HG03571 (cell line): ENCODE measurements at regions not wholly inside any gene's neighbourhood (a gene's known extent, or its start where the extent isn't known, plus 50 kb on each side); places are given as distances from the start of the nearest gene placed in this dataset.
"Not testable (repeated sequence)": the region's sequence is repeated elsewhere in the genome, so short reads cannot be mapped to it uniquely, and the experiment has no call there.

ENCODE experiments used
- ATAC-seq: cut with Tn5 transposase; IDR thresholded peaks from one replicate; pipeline ENCODE4 v1.9.1; 2021; ENCODE audit not compliant: unreplicated experiment

DNA sequence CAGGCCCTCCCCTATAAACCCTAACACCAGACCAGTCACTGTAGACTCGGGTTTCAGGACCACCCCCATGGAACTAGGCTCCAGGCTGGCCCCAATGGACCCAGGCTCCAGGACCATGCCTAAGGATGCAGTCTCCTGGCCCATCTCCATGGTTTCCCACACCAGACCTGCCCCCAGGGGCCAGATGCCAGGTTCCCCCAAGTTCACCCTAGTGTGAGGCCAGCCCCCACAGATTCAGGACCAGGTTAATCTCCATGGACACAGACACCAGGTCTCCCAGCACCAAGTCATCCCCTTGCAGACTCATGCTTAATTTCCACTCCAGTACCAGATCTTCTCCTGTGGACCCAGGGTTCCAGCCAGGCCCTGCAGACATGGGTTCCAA, 103.8 kb upstream of the LANCL2 start:
- no peak for ATAC-seq

DNA sequence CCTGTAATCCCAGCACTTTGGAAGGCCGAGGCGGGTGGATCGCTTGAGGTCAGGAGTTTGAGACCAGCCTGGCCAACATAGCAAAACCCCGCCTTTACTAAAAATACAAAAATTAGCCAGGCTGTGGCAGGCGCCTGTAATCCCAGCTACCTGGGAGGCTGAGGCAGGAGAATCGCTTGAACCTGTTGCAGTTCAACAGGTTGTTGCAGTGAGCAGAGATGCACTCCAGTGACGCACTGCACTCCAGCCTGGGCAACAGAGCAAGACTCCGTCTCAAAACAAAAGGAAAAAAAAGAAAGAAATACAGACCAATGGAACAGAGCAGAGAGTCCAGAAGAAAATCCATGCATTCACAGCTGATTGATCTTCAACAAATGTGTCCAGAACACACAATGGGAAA, 99.8 kb upstream of the LANCL2 start:
- not testable (repeated sequence) for ATAC-seq

DNA sequence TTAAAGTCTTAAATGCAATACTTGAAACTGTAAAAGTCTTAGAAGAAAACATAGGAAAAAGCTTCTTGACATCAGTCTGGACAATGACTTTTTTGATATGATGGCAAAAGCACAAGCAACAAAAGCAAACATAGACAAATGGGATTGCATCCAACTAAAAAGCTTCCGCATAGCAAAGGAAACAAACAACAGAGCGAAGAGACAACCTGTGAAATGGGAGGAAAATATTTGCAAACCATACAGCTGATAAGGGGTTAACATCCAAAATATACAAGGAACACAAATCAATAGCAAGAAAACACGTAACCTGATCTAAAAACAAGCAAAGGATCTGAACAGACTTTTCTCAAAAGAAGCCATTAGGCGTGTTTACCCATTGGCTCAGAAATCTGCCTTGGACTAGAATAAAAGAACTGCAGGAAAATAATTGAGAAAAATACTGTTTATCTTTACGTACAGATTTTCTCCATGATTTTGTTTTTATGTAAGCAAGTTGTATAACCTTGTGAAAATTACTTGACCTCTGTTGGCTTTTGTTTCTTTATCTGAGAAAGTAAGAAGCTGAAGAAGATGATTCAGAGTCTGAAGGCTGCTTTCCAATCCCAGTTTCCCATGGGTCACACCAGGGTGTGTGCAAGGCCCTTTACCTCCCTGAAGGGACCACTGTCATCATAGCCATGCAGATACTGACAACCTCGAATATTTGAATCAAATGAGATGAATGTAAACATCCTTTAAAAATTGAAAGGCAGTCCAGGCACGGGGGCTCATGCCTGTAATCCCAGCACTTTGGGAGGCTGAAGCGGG, 99.1 kb upstream of the LANCL2 start:
- ATAC-seq: no peak

DNA sequence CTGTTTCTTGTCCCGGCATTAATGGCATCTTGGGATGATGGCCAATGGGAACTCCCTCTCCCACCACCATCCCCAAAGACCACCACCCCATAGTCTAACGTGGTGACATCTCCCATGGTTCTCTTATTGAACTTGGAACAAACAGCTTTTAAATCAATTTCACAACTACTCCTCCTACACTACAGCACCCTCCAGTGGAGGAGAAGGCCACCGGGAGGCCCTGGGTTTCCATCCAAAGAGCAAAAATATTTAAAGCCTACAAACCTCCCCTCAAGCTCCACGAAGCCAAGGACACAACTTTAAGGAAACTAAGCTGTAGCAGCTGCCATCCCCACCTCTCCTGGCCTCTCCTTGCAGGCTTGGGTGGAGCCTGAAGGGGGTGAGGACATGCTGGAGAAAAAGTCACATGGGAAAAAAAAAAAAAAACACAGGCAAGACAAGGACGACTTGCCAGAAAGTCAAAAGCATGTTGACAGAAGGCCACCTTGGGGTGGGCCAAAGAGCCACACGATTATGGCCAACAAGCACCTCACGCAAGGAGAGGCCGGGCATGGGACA, 94.0 kb upstream of the LANCL2 start:
- no peak for ATAC-seq

DNA sequence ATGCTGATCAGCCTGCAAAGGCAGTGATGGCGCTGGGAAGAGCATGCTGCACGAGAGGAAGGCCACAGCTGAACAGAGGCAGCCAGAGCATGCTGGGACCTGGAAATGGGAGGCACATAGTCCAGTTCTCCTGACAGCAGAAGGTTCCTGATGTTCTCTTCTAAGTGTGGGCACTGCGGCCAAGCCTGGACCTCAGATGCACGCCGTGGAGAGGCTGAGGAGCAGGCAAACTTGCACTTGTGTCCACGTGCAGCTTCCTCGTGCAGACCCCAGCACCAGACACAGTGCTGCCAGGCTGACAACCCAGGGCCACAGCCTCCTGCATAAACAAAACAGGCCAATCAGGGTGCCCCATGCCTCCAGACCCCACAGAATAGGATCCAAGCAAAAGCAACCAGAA, 93.5 kb upstream of the LANCL2 start:
- ATAC-seq: no peak

DNA sequence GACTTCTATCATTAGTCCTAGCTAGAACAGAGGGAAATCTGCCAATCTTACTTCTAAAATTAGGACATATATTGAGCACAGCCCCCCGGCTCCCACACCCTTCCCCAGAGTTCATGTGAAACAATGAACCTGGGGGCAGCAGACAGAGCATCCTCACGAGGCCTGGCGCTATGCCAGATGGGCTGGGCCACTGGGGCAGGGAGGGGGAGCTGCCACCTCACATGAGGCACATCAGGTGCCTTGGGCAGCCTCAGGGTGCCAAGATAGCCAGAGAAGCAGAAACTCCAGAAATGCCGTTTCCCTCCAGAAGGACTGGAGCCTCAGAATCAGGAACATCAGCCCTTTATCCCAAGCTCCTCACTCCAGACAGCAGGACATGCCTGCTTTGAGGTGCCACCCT, 92.8 kb upstream of the LANCL2 start:
- ATAC-seq: no peak

DNA sequence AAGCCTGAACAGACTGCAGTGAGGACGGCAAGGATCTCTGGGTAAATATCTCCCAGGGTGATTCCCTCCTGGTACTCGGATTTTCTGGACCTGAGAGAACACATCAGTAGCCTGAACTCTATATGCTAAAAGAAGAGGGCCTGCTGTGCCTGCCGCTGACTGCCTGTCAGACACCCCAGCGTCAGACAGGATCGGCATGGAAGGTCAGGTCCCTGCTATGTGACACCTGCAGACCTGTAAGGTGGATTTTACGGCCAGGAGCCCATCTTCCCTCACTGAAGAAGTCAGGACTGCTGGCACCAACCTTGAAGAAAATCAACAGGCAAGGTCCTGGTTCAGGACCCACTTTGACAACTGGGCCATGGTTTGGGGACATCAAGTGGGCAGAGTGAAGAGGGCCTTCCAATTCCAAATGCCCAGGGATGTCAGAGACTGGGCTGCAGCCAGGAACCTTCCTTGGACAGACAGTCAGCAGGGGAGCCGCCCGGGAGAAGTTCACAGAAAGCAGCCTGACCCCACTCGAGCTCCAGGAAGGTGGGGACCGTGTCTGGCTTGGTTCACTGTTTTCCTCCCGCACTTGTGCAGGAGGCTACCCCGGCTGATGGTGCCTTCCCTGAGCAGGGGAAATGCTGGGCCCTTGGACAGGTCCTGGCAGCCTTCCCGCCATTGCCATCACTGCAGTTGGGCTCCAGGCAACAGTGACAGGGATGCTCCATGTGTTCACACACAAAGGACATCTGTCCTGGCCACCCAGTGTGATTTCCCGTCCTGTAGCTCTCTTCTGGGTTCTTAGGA, 91.8 kb upstream of the LANCL2 start:
- ATAC-seq: no peak

DNA sequence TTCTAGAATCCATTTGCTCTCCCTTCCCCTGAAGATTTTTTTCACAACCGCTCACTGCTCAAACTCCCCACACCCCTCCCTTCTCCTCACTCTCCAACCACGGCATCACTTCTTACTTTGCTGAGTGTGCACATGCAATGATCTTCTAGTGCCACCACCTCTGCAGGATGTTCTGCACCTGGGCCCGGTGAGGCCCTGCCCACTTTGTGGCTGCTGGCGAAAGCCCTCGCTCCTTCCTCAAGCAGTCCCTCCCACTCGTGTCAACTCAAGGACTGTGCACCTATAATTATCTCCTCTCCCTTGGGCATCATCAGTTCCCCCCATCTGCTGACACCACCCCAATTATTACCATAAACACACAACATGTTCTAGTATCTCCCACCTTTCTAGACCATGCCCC, 91.0 kb upstream of the LANCL2 start:
- ATAC-seq: no peak

DNA sequence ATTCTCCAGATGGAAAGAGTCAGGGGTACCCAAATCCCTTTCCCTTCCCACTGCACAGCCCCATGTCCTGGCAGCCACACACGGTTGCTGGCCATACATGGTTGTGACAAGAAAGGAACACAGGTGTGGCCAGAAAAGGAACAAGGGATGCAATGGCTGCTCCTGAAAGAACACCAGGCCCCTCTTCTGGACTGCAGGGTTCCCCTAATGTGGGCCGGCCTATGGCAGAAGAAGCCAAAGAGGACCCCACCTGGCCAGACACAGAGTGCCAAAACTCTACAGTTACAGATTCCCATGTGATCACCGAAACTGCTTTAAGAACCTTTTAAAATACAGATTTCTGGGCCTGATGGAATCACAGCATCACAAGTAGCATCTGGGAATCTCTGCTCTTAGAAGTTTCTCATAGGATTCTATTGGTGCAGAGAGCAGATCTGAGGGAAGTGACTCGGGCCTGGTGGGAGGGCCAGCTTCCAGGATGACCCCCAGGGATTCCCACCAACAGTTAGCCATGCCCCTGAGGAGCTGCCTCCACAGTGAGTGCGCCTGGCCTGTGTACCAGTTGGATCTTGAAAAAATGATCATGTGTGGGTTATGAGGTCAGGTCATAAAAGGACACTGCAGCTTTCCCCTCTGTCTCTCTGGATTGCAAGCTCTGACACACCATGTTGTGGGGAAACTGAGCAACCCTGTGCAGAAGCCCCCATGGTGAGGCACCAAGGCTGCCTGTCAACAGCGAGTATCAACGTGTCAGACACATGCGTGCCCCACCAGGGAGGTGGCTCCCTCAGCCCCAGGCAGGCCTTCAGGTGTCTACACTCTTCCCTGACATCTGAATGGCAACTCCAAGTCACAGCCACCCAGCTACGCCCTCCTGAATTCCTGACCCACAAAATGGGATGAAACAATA, 89.6 kb upstream of the LANCL2 start:
- no peak for ATAC-seq

DNA sequence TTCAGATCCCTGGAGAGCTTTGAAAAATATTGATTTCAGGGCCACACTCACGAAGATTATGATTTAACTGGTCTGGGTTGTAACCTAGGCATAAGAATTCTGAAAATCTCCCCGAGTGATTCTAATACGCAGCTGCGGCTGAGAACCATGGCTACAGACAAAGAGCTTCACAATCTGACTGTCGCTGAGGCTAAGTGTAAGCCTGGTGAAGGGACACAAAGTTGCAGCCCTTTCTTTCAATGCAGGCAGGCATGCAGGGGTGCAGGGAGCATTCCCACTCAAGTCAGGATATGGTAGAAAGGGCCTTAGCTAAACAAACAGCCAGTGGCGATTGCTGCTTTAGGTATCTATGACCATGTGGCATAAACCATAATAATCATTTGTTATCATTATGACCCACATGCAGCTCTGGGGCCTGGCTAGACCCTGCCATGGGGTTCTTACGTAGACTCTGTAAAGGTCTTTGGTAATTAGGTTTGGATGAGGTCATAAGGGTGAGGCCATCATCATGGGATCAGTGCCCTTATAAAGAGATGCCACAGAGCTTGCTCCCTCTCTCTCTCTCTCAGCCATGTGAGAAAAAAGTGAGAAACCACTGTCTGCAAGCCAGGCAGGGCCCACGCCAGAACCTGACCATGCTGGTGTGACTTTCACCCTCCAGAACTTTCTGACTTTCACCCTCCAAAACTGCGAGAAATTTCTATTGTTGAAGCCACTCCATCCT, 88.4 kb upstream of the LANCL2 start:
- no peak for ATAC-seq

DNA sequence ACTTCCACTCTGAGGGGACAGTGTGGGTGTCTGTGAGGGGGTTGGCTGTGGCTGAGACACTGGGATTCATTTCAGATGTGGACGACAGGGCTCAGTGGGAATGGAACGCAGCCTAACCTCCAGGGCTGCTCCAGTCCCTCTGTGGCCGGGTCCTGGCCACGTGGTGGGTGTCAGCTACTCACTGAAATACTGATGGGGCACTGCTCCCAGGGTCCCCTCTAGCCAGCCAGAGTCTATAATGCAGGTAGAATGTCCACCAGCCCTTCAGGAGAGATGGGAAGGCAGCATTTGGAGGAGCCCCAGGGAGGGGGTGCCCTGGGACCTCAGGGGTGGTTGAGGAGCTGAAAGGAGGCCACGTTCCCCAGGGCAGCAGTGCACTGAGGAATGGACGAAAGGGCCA, 87.2 kb upstream of the LANCL2 start:
- no peak for ATAC-seq

DNA sequence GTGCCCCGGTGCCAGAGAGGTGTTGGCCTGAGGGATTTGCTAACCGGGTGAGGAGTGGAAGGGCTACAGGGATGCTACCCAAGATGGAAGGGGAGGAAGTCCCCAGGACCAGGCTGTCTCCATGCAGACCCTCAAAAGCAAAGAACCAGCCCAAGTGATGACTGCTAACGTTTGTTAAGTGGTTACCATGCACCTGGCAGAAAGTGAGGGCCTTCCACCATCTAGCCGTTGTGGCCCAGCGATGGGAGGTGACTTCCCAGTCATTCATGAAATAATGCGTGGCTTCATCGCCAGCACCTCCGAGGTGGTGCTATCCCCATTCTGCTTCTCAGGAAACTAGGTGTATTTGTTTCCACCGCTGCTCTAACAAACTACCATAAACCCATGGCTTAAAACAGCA, 86.8 kb upstream of the LANCL2 start:
- ATAC-seq: no peak

DNA sequence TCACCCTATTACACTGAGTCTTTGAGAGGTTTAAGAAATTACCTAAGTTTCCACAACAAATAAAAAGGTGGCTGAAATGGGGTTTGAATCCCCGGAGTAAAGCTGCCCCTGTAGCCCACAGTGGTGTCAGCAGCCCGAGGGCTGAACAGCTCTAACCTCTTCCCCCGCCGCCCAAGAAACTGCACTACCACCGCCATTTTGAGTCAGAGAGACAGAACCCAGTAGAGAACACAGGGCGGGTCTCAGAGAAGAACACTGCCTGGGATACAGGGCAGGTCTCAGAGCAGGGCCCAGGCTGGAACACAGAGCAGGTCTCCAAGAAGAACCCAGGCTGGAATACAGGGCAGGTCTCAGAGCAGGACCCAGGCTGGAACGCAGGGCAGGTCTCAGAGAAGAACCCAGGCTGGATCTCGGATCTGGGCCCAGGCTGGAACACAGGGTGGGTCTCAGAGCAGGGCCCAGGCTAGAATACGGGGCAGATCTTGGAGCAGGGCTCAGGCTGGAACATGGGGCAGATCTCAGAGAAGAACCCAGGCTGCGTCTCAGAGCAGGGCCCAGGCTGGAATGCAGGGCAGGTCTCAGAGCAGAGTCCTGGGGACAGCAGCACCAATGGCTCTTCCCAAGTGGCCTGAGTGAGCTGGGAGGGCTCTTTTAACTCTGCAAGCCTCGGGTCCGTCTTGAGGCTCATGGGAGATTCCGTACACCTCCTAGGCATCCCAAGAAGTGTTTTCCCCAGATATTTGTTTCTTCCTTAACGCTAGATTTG, 85.9 kb upstream of the LANCL2 start:
- ATAC-seq: no peak

DNA sequence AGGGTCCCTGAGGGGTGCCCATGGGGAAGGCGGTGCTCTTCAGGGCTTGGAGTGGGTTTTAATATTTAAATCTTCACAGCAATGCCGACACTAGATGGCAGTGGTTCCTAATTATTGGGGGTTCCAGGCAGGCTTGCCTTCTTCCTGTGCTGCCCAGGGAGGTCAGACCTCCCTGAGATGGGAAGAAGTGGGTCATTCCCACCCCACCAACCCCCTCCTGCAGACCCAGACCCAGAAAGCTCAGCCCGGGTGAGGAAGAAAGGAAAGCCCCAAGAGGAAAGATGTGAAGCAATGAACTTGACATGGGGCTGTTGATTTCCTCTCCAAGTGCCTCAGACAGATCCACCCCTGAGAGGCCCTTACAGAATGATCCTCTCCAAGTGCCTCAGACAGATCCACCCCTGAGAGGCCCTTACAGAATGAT, 85.1 kb upstream of the LANCL2 start:
- ATAC-seq: peak; percentile 90

DNA sequence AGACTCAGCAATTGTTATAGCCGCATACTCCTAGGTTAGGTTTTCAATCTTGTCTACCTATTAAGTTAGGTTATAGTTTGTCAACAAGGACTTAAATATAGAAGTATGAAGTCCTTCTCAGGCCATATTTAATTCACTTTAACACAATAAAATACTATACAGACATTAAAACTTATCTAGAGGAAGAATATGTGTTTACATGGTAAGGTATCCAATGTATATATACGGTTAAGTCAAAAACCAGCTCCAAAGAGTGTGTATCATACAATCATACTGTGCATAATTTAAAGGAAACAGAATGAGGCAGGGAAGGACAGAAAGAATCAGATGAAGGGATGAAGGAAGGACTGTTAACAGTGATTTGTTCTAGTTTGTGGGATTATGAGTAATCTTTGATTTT, 79.5 kb upstream of the LANCL2 start:
- ATAC-seq: no peak

DNA sequence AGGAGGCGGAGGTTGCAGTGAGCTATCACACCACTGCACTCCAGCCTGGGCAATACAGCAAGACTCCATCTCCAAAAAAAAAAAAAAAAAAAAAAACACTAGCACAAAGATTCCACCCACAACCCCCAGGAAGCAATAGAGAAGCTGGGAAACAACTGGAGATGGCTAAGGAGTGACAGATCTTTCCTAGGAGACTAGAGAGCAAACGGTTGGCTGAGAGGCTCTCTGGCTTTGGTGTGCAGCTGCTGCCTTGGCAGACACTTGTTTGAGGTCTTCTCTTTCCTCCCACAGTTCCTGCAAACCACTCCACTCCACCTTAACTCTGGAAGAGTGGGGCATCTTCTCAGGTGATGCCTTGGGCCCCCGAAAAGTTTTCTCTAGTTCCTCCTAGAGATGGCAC, 78.5 kb upstream of the LANCL2 start:
- no peak for ATAC-seq

DNA sequence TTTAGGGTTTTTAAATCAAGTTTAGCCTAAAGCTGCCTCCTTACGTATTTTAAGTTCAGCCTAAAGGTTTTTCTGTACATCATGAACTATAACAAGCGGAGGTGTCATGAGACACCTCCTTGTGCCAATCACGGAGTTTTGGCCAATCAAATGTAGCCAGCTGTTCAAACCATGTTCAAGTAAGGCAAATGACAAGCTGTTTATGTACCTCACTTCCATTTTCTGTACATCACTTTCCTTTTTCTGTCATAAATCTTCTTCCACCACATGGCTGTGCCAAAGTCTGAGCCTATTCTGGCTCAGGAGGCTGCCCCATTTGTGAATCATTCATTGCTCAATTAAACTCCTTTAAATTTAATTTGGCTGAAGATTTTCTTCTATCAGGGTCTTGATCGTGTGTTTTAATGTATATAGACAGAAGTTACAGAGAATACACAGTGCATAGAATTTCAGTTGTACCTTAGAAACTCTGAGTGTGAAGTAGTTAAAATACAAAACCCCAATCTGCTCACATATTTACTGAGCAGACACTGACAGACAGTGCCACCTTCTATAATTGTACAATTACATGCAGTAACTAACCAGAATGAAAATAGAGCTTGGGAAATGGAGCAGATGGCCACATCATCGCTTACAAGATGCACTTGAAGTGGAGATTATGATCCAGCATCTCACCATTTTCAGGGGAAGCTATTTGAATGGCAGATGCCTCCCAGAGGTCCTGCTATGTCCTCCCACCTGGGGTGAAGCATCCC, 76.9 kb upstream of the LANCL2 start:
- no peak for ATAC-seq

DNA sequence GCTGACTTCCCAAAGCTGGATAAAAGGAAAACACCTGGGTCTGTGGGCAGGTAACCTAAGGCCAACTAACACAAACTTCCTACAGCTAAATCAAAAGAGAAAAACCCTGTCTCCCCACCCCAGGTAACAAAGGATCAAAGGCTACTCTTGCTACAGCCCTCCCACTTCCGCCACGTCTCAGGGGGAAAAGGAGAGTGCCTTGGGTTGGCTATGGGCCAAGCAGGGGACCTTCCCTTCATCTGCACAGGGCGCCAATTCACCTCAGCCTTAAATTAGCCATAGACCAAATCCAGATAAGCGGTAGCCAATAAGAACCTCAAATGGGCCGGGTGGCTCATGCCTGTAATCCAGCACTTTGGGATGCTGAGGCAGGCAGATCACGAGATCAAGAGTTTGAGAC, 69.1 kb upstream of the LANCL2 start:
- ATAC-seq: no peak
